NCI-H748 treated with DMSO at 0.1 percent for 48 hours (cell line): ENCODE measurements at regions not wholly inside any gene's neighbourhood (a gene's known extent, or its start where the extent isn't known, plus 50 kb on each side); places are given as distances from the start of the nearest gene placed in this dataset.

Experiments used
- DNase-seq: peaks from one replicate; lab custom pipeline; 2025; lab: John Stamatoyannopoulos, UW

GRCh38 chr6:19325335-19325789 lies 511.8 kb upstream of the ID4 start:
- no peak for DNase-seq

GRCh38 chr6:19327241-19327640 lies 509.9 kb upstream of the ID4 start:
- DNase-seq = no peak

GRCh38 chr6:19327661-19328060 lies 509.5 kb upstream of the ID4 start:
- DNase-seq = no peak

- DNase-seq = no peak
Observed at GRCh38 chr6:19329078-19329477, 508.1 kb upstream of the ID4 start.

GRCh38 chr6:19331089-19331488 lies 506.1 kb upstream of the ID4 start:
- DNase-seq = no peak

GRCh38 chr6:19332806-19333460 lies 504.2 kb upstream of the ID4 start:
- no peak for DNase-seq

- no peak for DNase-seq
Observed at GRCh38 chr6:19333936-19334335, 503.2 kb upstream of the ID4 start.

GRCh38 chr6:19336579-19336978 lies 500.6 kb upstream of the ID4 start:
- DNase-seq = no peak

- DNase-seq = no peak
Observed at GRCh38 chr6:19337101-19337500, 500.1 kb upstream of the ID4 start.

- no peak for DNase-seq
Observed at GRCh38 chr6:19342616-19343015, 494.6 kb upstream of the ID4 start.

GRCh38 chr6:19349429-19349828 lies 487.7 kb upstream of the ID4 start:
- no peak for DNase-seq

- peak; percentile 14 for DNase-seq
Observed at GRCh38 chr6:19354181-19354580, 483.0 kb upstream of the ID4 start.

GRCh38 chr6:19356692-19357091 lies 480.5 kb upstream of the ID4 start:
- no peak for DNase-seq

GRCh38 chr6:19362396-19362795 lies 474.8 kb upstream of the ID4 start:
- no peak for DNase-seq

GRCh38 chr6:19368511-19368910 lies 468.7 kb upstream of the ID4 start:
- no peak for DNase-seq

GRCh38 chr6:19369785-19370184 lies 467.4 kb upstream of the ID4 start:
- no peak for DNase-seq

- no peak for DNase-seq
Observed at GRCh38 chr6:19370831-19371230, 466.3 kb upstream of the ID4 start.

GRCh38 chr6:19375613-19376012 lies 461.6 kb upstream of the ID4 start:
- no peak for DNase-seq

- DNase-seq = no peak
Observed at GRCh38 chr6:19377722-19378121, 459.4 kb upstream of the ID4 start.

GRCh38 chr6:19380293-19380692 lies 456.9 kb upstream of the ID4 start:
- DNase-seq = no peak

GRCh38 chr6:19382676-19383075 lies 454.5 kb upstream of the ID4 start:
- peak; percentile 4 for DNase-seq

- no peak for DNase-seq
Observed at GRCh38 chr6:19391926-19392325, 445.2 kb upstream of the ID4 start.

- DNase-seq = no peak
Observed at GRCh38 chr6:19394051-19394450, 443.1 kb upstream of the ID4 start.

GRCh38 chr6:19394687-19395086 lies 442.5 kb upstream of the ID4 start:
- no peak for DNase-seq
